Uterus (tissue), 2 donors: ENCODE measurements at regions not wholly inside any gene's neighbourhood (a gene's known extent, or its start where the extent isn't known, plus 50 kb on each side); places are given as distances from the start of the nearest gene placed in this dataset.

Experiments
- CTCF ChIP-seq, 4 experiments: fragments of 200-600 bp in 2 of 4; fragments of 450-650 bp in 2 of 4; sonication (generic) in 2 of 4; IDR thresholded peaks; one replicate each; pipeline ENCODE4 v1.5.1; 2016 to 2019; ENCODE audit warnings: antibody characterized with exemption in 4 of 4, mild to moderate bottlenecking in 2 of 4, moderate library complexity in 1 of 4
- POLR2A ChIP-seq, 2 donors: fragments of 450-650 bp; IDR thresholded peaks; one replicate each; pipeline ENCODE4 v1.6.1; 2016; ENCODE audit warnings: antibody characterized with exemption in 2 of 2, mild to moderate bottlenecking in 1 of 2, moderate library complexity in 1 of 2

- TF ChIP-seq CTCF (IDR thresholded peaks at IDR 0.05) (no peak), POLR2A (IDR thresholded peaks at IDR 0.05) (no peak)
Observed at GRCh38 chr16:72271699-72272240, 99.8 kb upstream of the PMFBP1 start.
